ENCODE measurements at regions not wholly inside any gene's neighbourhood (a gene's known extent, or its start where the extent isn't known, plus 50 kb on each side); places are given as distances from the start of the nearest gene placed in this dataset.

DNA sequence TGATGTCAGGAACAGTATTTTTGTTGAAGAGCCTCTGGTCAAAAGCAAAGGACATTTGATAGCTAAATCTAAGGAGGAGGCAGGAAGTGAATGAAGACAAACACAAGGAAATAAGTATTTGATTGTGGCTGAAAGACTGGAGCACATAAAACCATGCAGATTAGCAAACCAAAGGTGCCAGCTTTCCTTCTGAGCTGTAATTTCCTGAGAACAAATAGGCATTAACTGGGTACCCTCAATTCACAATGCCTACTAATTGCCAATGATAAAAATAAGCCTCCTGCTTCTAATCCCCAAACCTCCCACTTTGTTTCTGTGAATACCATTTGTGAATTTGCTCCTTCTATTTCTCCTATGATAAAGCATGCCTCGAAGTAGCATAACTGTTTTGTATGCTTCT is 1279.6 kb upstream of the USP15 start:
- Histone ChIP-seq H3K9me3 (ENCODE audit: control insufficient read depth, low read length) (no peaks in the 10 kb centered on the region), H3K4me1 (ENCODE audit: control insufficient read depth, insufficient read depth, low read length) (no peaks in the 10 kb centered on the region), H3K36me3 (ENCODE audit: control insufficient read depth, insufficient read depth, low read length) (no peaks in the 10 kb centered on the region), H3K4me3 (ENCODE audit: insufficient read depth, low read depth, low read length) (no peak overlapping the region), H3K27ac (ENCODE audit: insufficient read depth, low read depth, low read length, poor library complexity, severe bottlenecking) (no peak overlapping the region), H3K27me3 (ENCODE audit: control insufficient read depth, insufficient read depth, low read length, poor library complexity, severe bottlenecking) (no peaks in the 10 kb centered on the region)
- no CpG with 5 or more reads among the region's 1 CpG for WGBS, 2 experiments

- H3K4me3 ChIP-seq (ENCODE audit: insufficient read depth, low read depth, low read length), result no peak overlapping the region
- H3K9me3 ChIP-seq (ENCODE audit: control insufficient read depth, low read length), result no peaks in the 10 kb centered on the region
- H3K27ac ChIP-seq (ENCODE audit: insufficient read depth, low read depth, low read length, poor library complexity, severe bottlenecking), result no peak overlapping the region
- no peaks in the 10 kb centered on the region for H3K4me1 ChIP-seq (ENCODE audit: control insufficient read depth, insufficient read depth, low read length)
- no peaks in the 10 kb centered on the region for H3K36me3 ChIP-seq (ENCODE audit: control insufficient read depth, insufficient read depth, low read length)
- H3K27me3 ChIP-seq (ENCODE audit: control insufficient read depth, insufficient read depth, low read length, poor library complexity, severe bottlenecking), result no peaks in the 10 kb centered on the region
- 43 to 47% methylated on average over 1 to 2 of the region's 2 CpGs for WGBS, 2 experiments
These were observed 1278.7 kb upstream of the USP15 start for GRCh38 chr12:60981473-60981872.

GRCh38 chr12:60992087-60992486 is 1268.1 kb upstream of the USP15 start:
- Histone ChIP-seq H3K4me3 (ENCODE audit: insufficient read depth, low read depth, low read length) (no peak overlapping the region), H3K27me3 (ENCODE audit: control insufficient read depth, insufficient read depth, low read length, poor library complexity, severe bottlenecking) (no peaks in the 10 kb centered on the region), H3K9me3 (ENCODE audit: control insufficient read depth, low read length) (no peaks in the 10 kb centered on the region), H3K36me3 (ENCODE audit: control insufficient read depth, insufficient read depth, low read length) (no peaks in the 10 kb centered on the region), H3K4me1 (ENCODE audit: control insufficient read depth, insufficient read depth, low read length) (no peaks in the 10 kb centered on the region), H3K27ac (ENCODE audit: insufficient read depth, low read depth, low read length, poor library complexity, severe bottlenecking) (no peak overlapping the region)
- 83 to 88% methylated on average over 1 of the region's 2 CpGs for WGBS, 2 experiments

- H3K27me3 ChIP-seq (ENCODE audit: control insufficient read depth, insufficient read depth, low read length, poor library complexity, severe bottlenecking), result no peaks in the 10 kb centered on the region
- 60 to 75% methylated on average over 1 of the region's 1 CpG for WGBS, 2 experiments
- no peaks in the 10 kb centered on the region for H3K4me1 ChIP-seq (ENCODE audit: control insufficient read depth, insufficient read depth, low read length)
- H3K36me3 ChIP-seq (ENCODE audit: control insufficient read depth, insufficient read depth, low read length), result no peaks in the 10 kb centered on the region
- H3K27ac ChIP-seq (ENCODE audit: insufficient read depth, low read depth, low read length, poor library complexity, severe bottlenecking), result no peak overlapping the region
- H3K9me3 ChIP-seq (ENCODE audit: control insufficient read depth, low read length), result no peaks in the 10 kb centered on the region
- H3K4me3 ChIP-seq (ENCODE audit: insufficient read depth, low read depth, low read length), result no peak overlapping the region
These were observed 1264.9 kb upstream of the USP15 start for GRCh38 chr12:60995256-60995825.

GRCh38 chr12:60997869-60998378 is 1262.3 kb upstream of the USP15 start:
- Histone ChIP-seq H3K9me3 (ENCODE audit: control insufficient read depth, low read length) (no peaks in the 10 kb centered on the region), H3K36me3 (ENCODE audit: control insufficient read depth, insufficient read depth, low read length) (no peaks in the 10 kb centered on the region), H3K27me3 (ENCODE audit: control insufficient read depth, insufficient read depth, low read length, poor library complexity, severe bottlenecking) (no peaks in the 10 kb centered on the region), H3K4me3 (ENCODE audit: insufficient read depth, low read depth, low read length) (no peak overlapping the region), H3K4me1 (ENCODE audit: control insufficient read depth, insufficient read depth, low read length) (no peaks in the 10 kb centered on the region), H3K27ac (ENCODE audit: insufficient read depth, low read depth, low read length, poor library complexity, severe bottlenecking) (no peak overlapping the region)
- 94 to 100% methylated on average over 1 of the region's 1 CpG for WGBS, 2 experiments

DNA sequence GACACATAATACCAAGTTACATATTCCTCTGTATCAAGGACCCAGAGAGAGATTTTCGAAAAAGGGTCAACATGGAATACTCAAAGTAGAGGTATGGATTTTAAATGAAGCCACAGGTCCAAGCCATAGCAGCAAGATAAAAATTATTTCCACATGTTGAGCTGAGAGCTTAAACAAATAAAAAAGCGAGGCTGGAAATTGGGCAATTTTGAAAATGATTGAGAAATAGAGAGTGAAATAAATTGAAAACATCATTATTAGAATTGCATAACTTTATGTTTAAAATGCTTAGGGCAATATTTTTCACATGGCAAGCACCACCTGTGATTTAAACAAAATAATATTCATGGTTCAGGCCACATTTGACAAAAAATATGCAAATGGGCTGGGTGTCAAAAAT is 1251.0 kb upstream of the USP15 start:
- H3K27me3 ChIP-seq (ENCODE audit: control insufficient read depth, insufficient read depth, low read length, poor library complexity, severe bottlenecking), result no peaks in the 10 kb centered on the region
- no peak overlapping the region for H3K4me3 ChIP-seq (ENCODE audit: insufficient read depth, low read depth, low read length)
- H3K9me3 ChIP-seq (ENCODE audit: control insufficient read depth, low read length), result no peaks in the 10 kb centered on the region
- WGBS, 2 experiments, result 83 to 100% methylated on average over 1 to 2 of the region's 2 CpGs
- H3K4me1 ChIP-seq (ENCODE audit: control insufficient read depth, insufficient read depth, low read length), result no peaks in the 10 kb centered on the region
- no peak overlapping the region for H3K27ac ChIP-seq (ENCODE audit: insufficient read depth, low read depth, low read length, poor library complexity, severe bottlenecking)
- no peaks in the 10 kb centered on the region for H3K36me3 ChIP-seq (ENCODE audit: control insufficient read depth, insufficient read depth, low read length)

DNA sequence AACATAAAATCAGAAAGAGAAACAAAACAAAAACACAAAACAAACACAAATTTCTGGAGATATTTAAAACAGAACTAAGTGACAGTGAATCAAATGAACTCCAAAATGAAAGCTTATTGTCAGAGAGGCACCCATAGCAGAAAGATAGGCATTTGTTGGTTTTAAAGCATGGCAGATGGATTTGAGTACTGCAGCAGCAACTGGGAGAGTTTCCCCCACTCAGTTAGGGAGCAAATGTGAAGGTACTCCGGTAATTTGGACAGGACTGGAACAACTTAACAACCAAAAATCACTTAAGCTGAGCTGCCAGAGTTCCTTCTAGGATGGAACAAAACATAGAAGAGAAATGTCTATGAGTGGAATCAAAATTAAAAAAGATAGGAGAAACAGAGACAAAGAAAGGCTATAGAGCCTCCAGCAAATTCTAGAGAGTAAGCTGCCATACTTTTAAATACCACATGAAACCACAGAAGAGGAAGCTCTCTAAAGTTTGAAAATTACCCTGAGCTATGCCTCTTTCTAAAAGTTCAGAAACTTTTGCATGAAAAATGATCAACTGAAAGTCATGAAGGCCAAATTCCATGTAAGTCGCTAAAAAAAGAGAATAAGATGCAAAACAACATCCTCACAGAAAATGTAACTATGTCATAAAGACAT is 1248.3 kb upstream of the USP15 start:
- no peaks in the 10 kb centered on the region for H3K36me3 ChIP-seq (ENCODE audit: control insufficient read depth, insufficient read depth, low read length)
- no peaks in the 10 kb centered on the region for H3K27me3 ChIP-seq (ENCODE audit: control insufficient read depth, insufficient read depth, low read length, poor library complexity, severe bottlenecking)
- H3K4me1 ChIP-seq (ENCODE audit: control insufficient read depth, insufficient read depth, low read length), result no peaks in the 10 kb centered on the region
- H3K27ac ChIP-seq (ENCODE audit: insufficient read depth, low read depth, low read length, poor library complexity, severe bottlenecking), result no peak overlapping the region
- no peaks in the 10 kb centered on the region for H3K9me3 ChIP-seq (ENCODE audit: control insufficient read depth, low read length)
- 88 to 92% methylated on average over 2 of the region's 2 CpGs for WGBS, 2 experiments
- no peak overlapping the region for H3K4me3 ChIP-seq (ENCODE audit: insufficient read depth, low read depth, low read length)

DNA sequence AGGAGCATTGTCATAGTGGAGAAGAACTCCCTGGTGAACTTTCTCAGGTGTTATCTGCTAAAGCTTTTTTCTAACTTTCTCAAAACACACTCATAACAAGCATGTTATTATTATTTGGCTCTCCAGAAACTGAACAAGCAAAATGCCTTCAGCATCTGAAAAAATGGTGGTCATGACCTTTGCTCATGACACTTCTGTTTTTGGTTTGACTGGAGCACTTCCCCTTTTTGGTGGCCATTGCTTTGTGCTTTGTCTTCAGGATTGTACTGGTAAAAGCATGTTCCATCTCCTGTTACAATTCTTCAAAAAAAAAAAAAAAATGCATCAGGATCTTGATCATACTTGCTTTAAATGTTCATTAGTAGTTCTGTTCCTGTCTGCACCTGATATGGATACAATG is 1241.6 kb upstream of the USP15 start:
- Histone ChIP-seq H3K36me3 (ENCODE audit: control insufficient read depth, insufficient read depth, low read length) (no peaks in the 10 kb centered on the region), H3K4me3 (ENCODE audit: insufficient read depth, low read depth, low read length) (no peak overlapping the region), H3K4me1 (ENCODE audit: control insufficient read depth, insufficient read depth, low read length) (no peaks in the 10 kb centered on the region), H3K27me3 (ENCODE audit: control insufficient read depth, insufficient read depth, low read length, poor library complexity, severe bottlenecking) (no peaks in the 10 kb centered on the region), H3K9me3 (ENCODE audit: control insufficient read depth, low read length) (peaks cover 6% of the 10 kb centered on the region), H3K27ac (ENCODE audit: insufficient read depth, low read depth, low read length, poor library complexity, severe bottlenecking) (no peak overlapping the region)

DNA sequence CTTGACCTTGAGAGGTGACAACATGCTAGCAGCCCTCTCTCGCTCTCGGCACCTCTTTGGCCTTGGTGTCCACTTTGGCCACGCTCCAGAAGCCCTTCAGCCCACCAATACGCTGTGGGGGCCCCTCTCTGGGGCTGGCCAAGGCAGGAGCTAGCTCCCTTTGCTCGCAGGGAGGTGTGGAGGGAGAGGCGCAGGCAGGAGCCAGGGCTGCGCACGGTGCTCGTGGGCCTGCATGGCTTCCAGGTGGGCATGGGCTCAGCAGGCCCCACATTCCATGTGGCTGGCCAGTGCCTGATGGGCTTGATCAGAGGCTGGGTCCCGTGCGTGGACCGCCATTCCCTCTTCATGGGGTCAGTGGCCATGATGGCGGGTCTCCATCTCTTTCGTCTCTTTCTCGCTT is 1237.0 kb upstream of the USP15 start:
- 89% methylated on average over 15 of the region's 15 CpGs for WGBS, 2 experiments
- Histone ChIP-seq H3K4me3 (ENCODE audit: insufficient read depth, low read depth, low read length) (no peak overlapping the region), H3K4me1 (ENCODE audit: control insufficient read depth, insufficient read depth, low read length) (no peaks in the 10 kb centered on the region), H3K36me3 (ENCODE audit: control insufficient read depth, insufficient read depth, low read length) (no peaks in the 10 kb centered on the region), H3K9me3 (ENCODE audit: control insufficient read depth, low read length) (peaks cover 6% of the 10 kb centered on the region), H3K27ac (ENCODE audit: insufficient read depth, low read depth, low read length, poor library complexity, severe bottlenecking) (no peak overlapping the region), H3K27me3 (ENCODE audit: control insufficient read depth, insufficient read depth, low read length, poor library complexity, severe bottlenecking) (no peaks in the 10 kb centered on the region)

GRCh38 chr12:61029516-61029915 is 1230.7 kb upstream of the USP15 start:
- Histone ChIP-seq H3K36me3 (ENCODE audit: control insufficient read depth, insufficient read depth, low read length) (no peaks in the 10 kb centered on the region), H3K27ac (ENCODE audit: insufficient read depth, low read depth, low read length, poor library complexity, severe bottlenecking) (no peak overlapping the region), H3K4me1 (ENCODE audit: control insufficient read depth, insufficient read depth, low read length) (no peaks in the 10 kb centered on the region), H3K4me3 (ENCODE audit: insufficient read depth, low read depth, low read length) (no peak overlapping the region), H3K9me3 (ENCODE audit: control insufficient read depth, low read length) (no peaks in the 10 kb centered on the region), H3K27me3 (ENCODE audit: control insufficient read depth, insufficient read depth, low read length, poor library complexity, severe bottlenecking) (no peaks in the 10 kb centered on the region)
- 84 to 88% methylated on average over 1 of the region's 1 CpG for WGBS, 2 experiments

All from ectodermal cell (in vitro differentiated cells).